ENCODE measurements at regions not wholly inside any gene's neighbourhood (a gene's known extent, or its start where the extent isn't known, plus 50 kb on each side); places are given as distances from the start of the nearest gene placed in this dataset.
A peak's percentile ranks its signal among the peaks of the same experiment; 100 is the strongest.
"Not testable (repeated sequence)": the region's sequence is repeated elsewhere in the genome, so short reads cannot be mapped to it uniquely, and the experiment has no call there.

GRCh38 chr9:87359958-87360601 is 137.6 kb upstream of the DAPK1 start:
- 41 to 75% (median 44%) methylated on average over 3 of the region's 3 CpGs for WGBS, 5 donors
- Histone ChIP-seq H3K27me3 (no peaks in the 10 kb centered on the region), H3K9me3 (peaks cover 0 to 9% (median 3%) of the 10 kb centered on the region in 4 donors), H3K36me3 (no peaks in the 10 kb centered on the region), H3K4me3 (no peak overlapping the region), H3K27ac (no peak overlapping the region), H3K4me1 (no peaks in the 10 kb centered on the region)
- intact Hi-C loops (cut with DNase I; ENCODE audit: low total_unique reads): no loop called here
- DNase-seq: no peak
- TF ChIP-seq POLR2A (IDR thresholded peaks at IDR 0.05) (no peak), CTCF (IDR thresholded peaks at IDR 0.05) (no peak), EP300 (IDR thresholded peaks at IDR 0.05) (no peak), POLR2AphosphoS5 (IDR thresholded peaks at IDR 0.05) (no peak)

- no peak overlapping the region for H3K4me3 ChIP-seq
- no peaks in the 10 kb centered on the region for H3K36me3 ChIP-seq
- TF ChIP-seq POLR2A (IDR thresholded peaks at IDR 0.05): no peak
- no peak for TF ChIP-seq POLR2AphosphoS5 (IDR thresholded peaks at IDR 0.05)
- TF ChIP-seq EP300 (IDR thresholded peaks at IDR 0.05): no peak
- TF ChIP-seq CTCF (IDR thresholded peaks at IDR 0.05): no peak
- peaks cover 0 to 6% (median 0%) of the 10 kb centered on the region in 4 donors for H3K4me1 ChIP-seq
- no peaks in the 10 kb centered on the region for H3K9me3 ChIP-seq
- no peaks in the 10 kb centered on the region for H3K27me3 ChIP-seq
- H3K27ac ChIP-seq: no peak overlapping the region
- 48 to 66% (median 58%) methylated on average over 9 of the region's 9 CpGs for WGBS, 5 donors
- DNase-seq: no peak
- intact Hi-C loops (cut with DNase I; ENCODE audit: low total_unique reads): no loop called here
Measured at GRCh38 chr9:87370049-87370685, 127.5 kb upstream of the DAPK1 start.

DNA sequence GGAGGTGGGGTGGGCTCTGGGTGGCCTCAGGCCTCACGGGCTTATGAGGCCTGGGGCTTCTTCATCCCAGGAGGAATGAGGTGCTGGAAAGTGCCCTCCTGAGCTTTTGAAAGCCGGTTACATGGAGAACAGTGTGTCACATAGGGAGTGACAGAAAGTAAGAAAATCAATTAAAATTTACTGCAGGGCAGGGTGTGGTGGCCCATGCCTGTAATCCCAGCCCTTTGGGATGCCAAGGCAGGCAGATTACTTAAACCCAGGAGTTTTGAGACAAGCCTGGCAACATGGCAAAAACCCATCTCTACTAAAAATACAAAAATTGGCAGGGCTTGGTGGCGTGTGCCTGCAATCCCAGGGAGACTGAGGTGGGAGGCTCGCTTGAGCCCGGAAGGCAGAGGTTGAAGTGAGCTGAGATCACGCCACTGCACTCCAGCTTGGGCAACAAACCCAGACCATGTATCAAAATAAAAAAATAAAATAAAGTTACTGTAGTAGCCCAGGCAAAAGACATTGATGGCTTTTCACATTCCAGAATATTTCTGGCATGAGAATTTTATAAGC is 125.8 kb upstream of the DAPK1 start:
- no peak overlapping the region for H3K4me3 ChIP-seq
- WGBS, 5 donors: 90 to 98% (median 95%) methylated on average over 6 of the region's 6 CpGs
- H3K9me3 ChIP-seq: no peaks in the 10 kb centered on the region
- H3K27ac ChIP-seq: no peak overlapping the region
- H3K27me3 ChIP-seq: no peaks in the 10 kb centered on the region
- H3K36me3 ChIP-seq: no peaks in the 10 kb centered on the region
- TF ChIP-seq EP300 (IDR thresholded peaks at IDR 0.05) (no peak), POLR2AphosphoS5 (IDR thresholded peaks at IDR 0.05) (no peak)
- DNase-seq: no peak
- intact Hi-C loops (cut with DNase I; ENCODE audit: low total_unique reads): no loop called here
- peaks cover 0 to 6% (median 0%) of the 10 kb centered on the region in 4 donors for H3K4me1 ChIP-seq

DNA sequence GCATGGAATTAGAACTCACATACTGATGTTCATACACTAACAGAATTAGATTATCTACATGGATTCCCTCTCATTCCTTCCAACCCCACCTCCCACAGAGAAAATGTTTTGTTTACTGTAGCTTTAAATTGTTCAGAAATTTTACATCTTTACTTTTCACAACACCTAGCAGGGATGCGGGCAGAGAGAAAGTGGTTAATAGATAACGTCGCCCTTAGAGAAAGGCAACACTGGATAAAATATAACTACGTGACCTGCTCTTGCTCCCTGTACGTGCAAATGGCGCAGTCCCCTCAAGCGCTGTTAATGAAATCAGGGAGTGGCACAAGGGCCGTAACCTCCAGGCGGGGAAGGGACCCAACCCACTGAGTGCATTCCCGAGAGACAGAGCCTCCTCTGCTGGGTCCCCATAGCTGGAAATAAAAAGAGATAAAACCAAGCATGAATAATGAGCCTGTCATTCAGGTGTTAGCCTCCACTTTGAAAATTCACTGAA is 125.3 kb upstream of the DAPK1 start:
- H3K4me3 ChIP-seq: no peak overlapping the region
- intact Hi-C loops (cut with DNase I; ENCODE audit: low total_unique reads): no loop called here
- H3K27me3 ChIP-seq: no peaks in the 10 kb centered on the region
- peak in 1 of 2 donors; percentile 89 for DNase-seq
- H3K4me1 ChIP-seq: peaks cover 0 to 6% (median 0%) of the 10 kb centered on the region in 4 donors
- no peak overlapping the region for H3K27ac ChIP-seq
- 33 to 75% (median 44%) methylated on average over 10 of the region's 10 CpGs for WGBS, 5 donors
- no peaks in the 10 kb centered on the region for H3K9me3 ChIP-seq
- TF ChIP-seq POLR2A (IDR thresholded peaks at IDR 0.05) (no peak), POLR2AphosphoS5 (IDR thresholded peaks at IDR 0.05) (no peak), EP300 (IDR thresholded peaks at IDR 0.05) (no peak), CTCF (IDR thresholded peaks at IDR 0.05) (no peak)
- no peaks in the 10 kb centered on the region for H3K36me3 ChIP-seq

DNA sequence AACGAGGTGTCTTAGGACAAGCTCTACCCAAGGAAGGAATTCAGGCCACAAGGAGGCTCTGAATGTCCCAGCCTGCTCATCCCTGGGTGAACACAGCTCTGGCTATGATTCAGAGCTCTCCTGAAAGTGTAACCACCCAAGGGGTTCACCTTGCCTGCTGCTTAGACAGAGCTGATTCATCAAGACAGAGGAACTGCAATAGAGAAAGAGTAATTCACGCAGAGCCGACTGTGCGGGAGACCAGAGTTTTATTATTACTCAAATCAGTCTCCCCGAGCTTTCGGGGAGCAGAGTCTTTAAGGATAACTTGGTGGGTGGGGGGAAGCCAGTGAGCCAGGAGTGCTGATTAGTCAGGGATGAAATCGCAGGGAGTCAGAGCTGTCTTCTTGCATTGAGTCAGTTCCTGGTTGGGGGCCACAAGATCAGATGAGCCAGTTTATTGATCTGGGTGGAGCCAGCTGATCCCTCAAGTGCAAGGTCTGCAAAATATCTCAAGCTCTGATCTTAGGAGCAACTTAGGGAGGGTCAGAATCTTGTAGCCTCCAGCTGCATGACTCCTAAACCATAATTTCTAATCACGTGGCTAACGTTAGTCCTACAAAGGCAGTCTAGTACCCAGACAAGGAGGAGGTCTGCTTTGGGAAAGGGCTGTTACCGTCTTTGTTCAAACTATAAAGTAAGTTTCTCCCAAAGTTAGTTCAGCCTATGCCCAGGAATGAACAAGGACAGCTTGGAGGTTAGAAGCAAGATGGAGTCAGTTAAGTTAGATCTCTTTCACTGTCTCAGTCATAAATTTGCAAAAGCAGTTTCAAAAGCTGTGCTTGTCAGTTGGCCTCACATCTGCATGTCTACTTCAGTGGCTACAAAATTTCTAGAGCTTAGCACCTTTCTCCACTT is 123.4 kb upstream of the DAPK1 start:
- 77 to 88% (median 84%) methylated on average over 10 of the region's 10 CpGs for WGBS, 5 donors
- H3K4me1 ChIP-seq; H3K27me3 ChIP-seq; H3K36me3 ChIP-seq; intact Hi-C loops (cut with DNase I; ENCODE audit: low total_unique reads); H3K9me3 ChIP-seq; H3K27ac ChIP-seq; H3K4me3 ChIP-seq; DNase-seq: not testable (repeated sequence)

Measured in stomach (tissue), 8 donors.